Lung (tissue), 11 donors: ENCODE measurements at regions not wholly inside any gene's neighbourhood (a gene's known extent, or its start where the extent isn't known, plus 50 kb on each side); places are given as distances from the start of the nearest gene placed in this dataset.

Experiments used
- ATAC-seq: fragments of 200-7000 bp; cut with Tn5 transposase; one replicate; pipeline ENCODE4 v1.9.1; 2020; ENCODE audit warnings: moderate number of reproducible peaks; ENCODE audit not compliant: insufficient read depth, low FRiP score
- DNase-seq, 3 donors: peaks; one replicate each; pipeline ENCODE4 v3.0.0-alpha.2; 2013 to 2017
- H3K27ac ChIP-seq, 2 donors: one replicate each; pipeline ENCODE4 v1.5.1; 2013; ENCODE audit warnings: mild to moderate bottlenecking in 2 of 2, moderate library complexity in 2 of 2, control low read depth in 1 of 2, inconsistent platforms in 1 of 2, low read depth in 1 of 2, low read length in 1 of 2
- H3K27me3 ChIP-seq, 3 donors: one replicate each; pipeline ENCODE4 v1.5.1; 2013; ENCODE audit warnings: low read length in 2 of 3; ENCODE audit not compliant: control insufficient read depth in 3 of 3, insufficient read depth in 3 of 3
- H3K36me3 ChIP-seq, 4 donors: one replicate each; pipeline ENCODE4 v1.5.1; 2013; ENCODE audit warnings: low read length in 4 of 4, mild to moderate bottlenecking in 1 of 4, moderate library complexity in 1 of 4; ENCODE audit not compliant: control insufficient read depth in 4 of 4, insufficient read depth in 4 of 4
- H3K4me1 ChIP-seq, 5 donors: one replicate each; pipeline ENCODE4 v1.5.1; 2013; ENCODE audit warnings: low read length in 5 of 5, mild to moderate bottlenecking in 2 of 5, moderate library complexity in 1 of 5; ENCODE audit not compliant: control insufficient read depth in 5 of 5, insufficient read depth in 5 of 5
- H3K4me3 ChIP-seq: one replicate; pipeline ENCODE4 v1.5.1; 2013; ENCODE audit warnings: mild to moderate bottlenecking, control low read depth, moderate library complexity
- H3K9ac ChIP-seq, 2 donors: one replicate each; pipeline ENCODE4 v1.5.1; 2013; ENCODE audit warnings: low read length in 2 of 2, control low read depth in 1 of 2; ENCODE audit not compliant: insufficient read depth in 1 of 2
- H3K9me3 ChIP-seq, 4 donors: one replicate each; pipeline ENCODE4 v1.5.1; 2013; ENCODE audit warnings: low read length in 3 of 4, mild to moderate bottlenecking in 1 of 4, moderate library complexity in 1 of 4; ENCODE audit not compliant: control insufficient read depth in 4 of 4, insufficient read depth in 3 of 4
- WGBS, 2 donors: extraction: QIAGEN DNeasy Blood & Tissue Kit; methylation state at CpG; one replicate each; pipeline ENCODE4 v1.1.7; 2013; 5-methylcytosine and 5-hydroxymethylcytosine counted together
- TF ChIP-seq, protein P1 (sequence below): IDR thresholded peaks from 2 replicates; pipeline ENCODE4 v1.5.1; 2012; ENCODE audit warnings: mild to moderate bottlenecking; ENCODE audit errors: control extremely low read depth, extremely low read depth
- donor health status: control.
- donor health status: control.
- donor health status: Bipolar disorder and iron deficiency.
- donor health status: healthy.
- donor health status: DM: yes; HTN: yes; CAD: no.

DNA sequence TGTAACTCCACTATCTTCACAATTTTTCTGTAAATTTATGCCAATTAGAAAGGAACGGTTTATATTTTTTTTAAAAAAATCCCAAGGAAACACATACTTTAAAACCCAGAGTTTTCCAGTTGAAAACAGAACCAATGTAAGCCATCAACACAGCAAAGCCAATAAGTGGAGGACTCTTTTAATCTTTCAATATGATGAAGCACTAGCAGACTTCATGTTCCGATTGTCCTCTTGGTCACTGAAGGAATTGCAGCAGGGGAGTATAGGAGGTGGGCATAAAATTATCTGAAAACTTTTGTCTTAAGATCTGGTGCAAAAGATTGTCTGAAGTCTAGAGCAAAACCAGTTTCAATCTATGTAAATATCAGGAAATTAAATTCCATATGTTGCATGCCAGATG is 102.1 kb upstream of the PAPPA start:
- no peak overlapping the region for H3K27ac ChIP-seq
- ATAC-seq (no peak), DNase-seq (no peak)
- no peaks in the 10 kb centered on the region for H3K4me1 ChIP-seq
- WGBS, 2 donors: 86 to 91% methylated on average over 2 of the region's 2 CpGs
- no peaks in the 10 kb centered on the region for H3K9me3 ChIP-seq
- H3K36me3 ChIP-seq: no peaks in the 10 kb centered on the region
- no peaks in the 10 kb centered on the region for H3K27me3 ChIP-seq
- H3K4me3 ChIP-seq: no peak overlapping the region
- H3K9ac ChIP-seq: no peak overlapping the region
- TF ChIP-seq, protein P1, sequence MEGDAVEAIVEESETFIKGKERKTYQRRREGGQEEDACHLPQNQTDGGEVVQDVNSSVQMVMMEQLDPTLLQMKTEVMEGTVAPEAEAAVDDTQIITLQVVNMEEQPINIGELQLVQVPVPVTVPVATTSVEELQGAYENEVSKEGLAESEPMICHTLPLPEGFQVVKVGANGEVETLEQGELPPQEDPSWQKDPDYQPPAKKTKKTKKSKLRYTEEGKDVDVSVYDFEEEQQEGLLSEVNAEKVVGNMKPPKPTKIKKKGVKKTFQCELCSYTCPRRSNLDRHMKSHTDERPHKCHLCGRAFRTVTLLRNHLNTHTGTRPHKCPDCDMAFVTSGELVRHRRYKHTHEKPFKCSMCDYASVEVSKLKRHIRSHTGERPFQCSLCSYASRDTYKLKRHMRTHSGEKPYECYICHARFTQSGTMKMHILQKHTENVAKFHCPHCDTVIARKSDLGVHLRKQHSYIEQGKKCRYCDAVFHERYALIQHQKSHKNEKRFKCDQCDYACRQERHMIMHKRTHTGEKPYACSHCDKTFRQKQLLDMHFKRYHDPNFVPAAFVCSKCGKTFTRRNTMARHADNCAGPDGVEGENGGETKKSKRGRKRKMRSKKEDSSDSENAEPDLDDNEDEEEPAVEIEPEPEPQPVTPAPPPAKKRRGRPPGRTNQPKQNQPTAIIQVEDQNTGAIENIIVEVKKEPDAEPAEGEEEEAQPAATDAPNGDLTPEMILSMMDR: no peak

DNA sequence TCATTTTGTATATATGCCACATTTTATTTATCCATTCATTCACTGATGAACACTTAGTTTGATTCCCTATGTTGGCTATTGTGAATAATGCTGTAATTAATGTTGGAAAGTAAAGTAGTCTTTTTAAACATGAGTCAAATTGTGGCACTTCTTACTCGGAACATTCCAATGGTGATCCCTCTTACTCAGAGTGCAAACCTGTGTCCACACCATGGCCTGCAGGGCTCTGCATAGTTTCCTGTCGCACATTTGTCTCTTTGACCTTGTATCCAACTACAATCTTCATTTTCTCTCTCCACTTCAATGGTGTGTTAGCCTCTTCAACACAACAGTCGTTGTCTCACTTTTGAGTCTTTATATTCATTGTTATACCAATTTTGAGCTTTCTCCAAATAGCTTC is 98.1 kb upstream of the PAPPA start:
- Histone ChIP-seq H3K36me3 (no peaks in the 10 kb centered on the region), H3K27me3 (no peaks in the 10 kb centered on the region), H3K9me3 (no peaks in the 10 kb centered on the region), H3K9ac (no peak overlapping the region), H3K4me1 (no peaks in the 10 kb centered on the region), H3K27ac (no peak overlapping the region), H3K4me3 (no peak overlapping the region)
- TF ChIP-seq, protein P1: no peak
- 76 to 78% methylated on average over 3 of the region's 3 CpGs for WGBS, 2 donors
- DNase-seq: no peak
- no peak for ATAC-seq

DNA sequence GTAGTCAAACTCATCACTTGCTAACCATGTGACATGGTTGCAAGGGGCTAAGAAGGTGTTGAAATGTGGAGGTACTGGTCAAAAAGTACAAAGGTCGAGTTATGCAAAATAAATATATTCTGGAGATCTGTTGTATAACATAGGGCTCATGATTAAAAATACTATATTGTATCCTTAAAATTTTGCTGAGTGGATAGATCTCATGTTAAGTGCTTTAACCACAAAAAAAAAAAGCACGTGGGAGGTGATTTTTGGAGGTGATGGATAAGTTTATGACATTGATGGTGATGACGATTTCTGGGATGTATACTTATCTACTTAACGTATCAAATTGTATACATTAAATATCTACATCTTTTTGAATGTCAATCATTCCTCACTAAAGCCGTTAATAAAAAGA is 96.2 kb upstream of the PAPPA start:
- Histone ChIP-seq H3K27ac (no peak overlapping the region), H3K4me3 (no peak overlapping the region), H3K4me1 (no peaks in the 10 kb centered on the region), H3K9me3 (no peaks in the 10 kb centered on the region), H3K9ac (no peak overlapping the region), H3K36me3 (no peaks in the 10 kb centered on the region), H3K27me3 (no peaks in the 10 kb centered on the region)
- WGBS, 2 donors: 63 to 67% methylated on average over 5 of the region's 5 CpGs
- TF ChIP-seq, protein P1: no peak
- DNase-seq (no peak), ATAC-seq (no peak)

DNA sequence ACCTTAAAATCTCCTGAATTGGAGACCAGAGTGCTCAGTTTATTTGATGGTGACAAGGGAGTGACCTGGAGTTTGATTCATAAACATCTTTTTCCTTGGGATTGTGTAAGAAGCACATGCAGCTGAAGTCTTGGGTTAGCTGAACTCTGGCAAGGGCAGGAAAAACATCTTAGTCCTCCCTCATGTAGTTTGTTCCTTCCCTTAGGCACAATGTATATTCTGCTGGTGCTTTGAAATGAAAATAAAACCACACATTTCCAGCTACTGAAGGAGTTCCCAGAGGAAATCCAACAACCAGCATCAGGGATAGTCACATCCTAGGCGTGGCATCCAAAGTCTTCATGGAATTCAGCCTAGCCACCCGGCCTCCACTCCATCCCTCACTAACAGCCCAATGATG is 95.2 kb upstream of the PAPPA start:
- Histone ChIP-seq H3K4me1 (no peaks in the 10 kb centered on the region), H3K27me3 (no peaks in the 10 kb centered on the region), H3K9ac (no peak overlapping the region), H3K36me3 (no peaks in the 10 kb centered on the region), H3K9me3 (no peaks in the 10 kb centered on the region), H3K27ac (no peak overlapping the region), H3K4me3 (no peak overlapping the region)
- DNase-seq (no peak), ATAC-seq (no peak)
- TF ChIP-seq, protein P1: no peak
- WGBS, 2 donors: 89% methylated on average over 2 of the region's 2 CpGs
